ENCODE measurements at regions not wholly inside any gene's neighbourhood (a gene's known extent, or its start where the extent isn't known, plus 50 kb on each side); places are given as distances from the start of the nearest gene placed in this dataset.

- no peak for DNase-seq
- WGBS, 4 donors, result 64 to 78% (median 74%) methylated on average over 3 to 5 of the region's 5 CpGs
- H3K27ac ChIP-seq, result no peak overlapping the region
- TF ChIP-seq, protein P1, sequence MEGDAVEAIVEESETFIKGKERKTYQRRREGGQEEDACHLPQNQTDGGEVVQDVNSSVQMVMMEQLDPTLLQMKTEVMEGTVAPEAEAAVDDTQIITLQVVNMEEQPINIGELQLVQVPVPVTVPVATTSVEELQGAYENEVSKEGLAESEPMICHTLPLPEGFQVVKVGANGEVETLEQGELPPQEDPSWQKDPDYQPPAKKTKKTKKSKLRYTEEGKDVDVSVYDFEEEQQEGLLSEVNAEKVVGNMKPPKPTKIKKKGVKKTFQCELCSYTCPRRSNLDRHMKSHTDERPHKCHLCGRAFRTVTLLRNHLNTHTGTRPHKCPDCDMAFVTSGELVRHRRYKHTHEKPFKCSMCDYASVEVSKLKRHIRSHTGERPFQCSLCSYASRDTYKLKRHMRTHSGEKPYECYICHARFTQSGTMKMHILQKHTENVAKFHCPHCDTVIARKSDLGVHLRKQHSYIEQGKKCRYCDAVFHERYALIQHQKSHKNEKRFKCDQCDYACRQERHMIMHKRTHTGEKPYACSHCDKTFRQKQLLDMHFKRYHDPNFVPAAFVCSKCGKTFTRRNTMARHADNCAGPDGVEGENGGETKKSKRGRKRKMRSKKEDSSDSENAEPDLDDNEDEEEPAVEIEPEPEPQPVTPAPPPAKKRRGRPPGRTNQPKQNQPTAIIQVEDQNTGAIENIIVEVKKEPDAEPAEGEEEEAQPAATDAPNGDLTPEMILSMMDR (IDR thresholded peaks at IDR 0.05), result no peak
- no peak for TF ChIP-seq POLR2A (IDR thresholded peaks at IDR 0.05)
- no peaks in the 10 kb centered on the region for H3K27me3 ChIP-seq
- H3K9me3 ChIP-seq (replicated peaks in 1 of 3), result no peaks in the 10 kb centered on the region
- intact Hi-C loops (cut with DNase I), result no loop called here
- H3K4me3 ChIP-seq, result no peak overlapping the region
- no peaks in the 10 kb centered on the region for H3K36me3 ChIP-seq (replicated peaks in 1 of 2)
- no peaks in the 10 kb centered on the region for H3K4me1 ChIP-seq (replicated peaks in 1 of 2)
Measured at GRCh38 chr11:115695677-115696364, 191.6 kb upstream of the CADM1 start.

- 84 to 96% (median 87%) methylated on average over 2 to 3 of the region's 3 CpGs for WGBS, 4 donors
Measured at GRCh38 chr11:115693002-115693401, 188.8 kb upstream of the CADM1 start.

GRCh38 chr11:115691030-115691429 is 186.8 kb upstream of the CADM1 start:
- H3K27me3 ChIP-seq, result no peaks in the 10 kb centered on the region
- H3K36me3 ChIP-seq (replicated peaks in 1 of 2), result no peaks in the 10 kb centered on the region
- no peak for DNase-seq
- TF ChIP-seq POLR2A (IDR thresholded peaks at IDR 0.05), result no peak
- TF ChIP-seq, protein P1 (IDR thresholded peaks at IDR 0.05), result no peak
- intact Hi-C loops (cut with DNase I), result no loop called here
- no peak overlapping the region for H3K4me3 ChIP-seq
- H3K4me1 ChIP-seq (replicated peaks in 1 of 2), result no peaks in the 10 kb centered on the region
- 74 to 95% (median 83%) methylated on average over 3 of the region's 3 CpGs for WGBS, 4 donors
- no peak overlapping the region for H3K27ac ChIP-seq
- no peaks in the 10 kb centered on the region for H3K9me3 ChIP-seq (replicated peaks in 1 of 3)

More at GRCh38 chr11:115693002-115693401, 188.8 kb upstream of the CADM1 start:
- no peak for DNase-seq
- Histone ChIP-seq H3K9me3 (replicated peaks in 1 of 3) (no peaks in the 10 kb centered on the region), H3K27me3 (no peaks in the 10 kb centered on the region), H3K4me1 (replicated peaks in 1 of 2) (no peaks in the 10 kb centered on the region), H3K27ac (no peak overlapping the region), H3K4me3 (no peak overlapping the region), H3K36me3 (replicated peaks in 1 of 2) (no peaks in the 10 kb centered on the region)
- intact Hi-C loops (cut with DNase I), result no loop called here
- TF ChIP-seq POLR2A (IDR thresholded peaks at IDR 0.05), result no peak
- TF ChIP-seq, protein P1 (IDR thresholded peaks at IDR 0.05), result no peak

GRCh38 chr11:115687934-115688333 is 183.7 kb upstream of the CADM1 start:
- no peaks in the 10 kb centered on the region for H3K27me3 ChIP-seq
- DNase-seq, result no peak
- no peaks in the 10 kb centered on the region for H3K36me3 ChIP-seq (replicated peaks in 1 of 2)
- no peak for TF ChIP-seq POLR2A (IDR thresholded peaks at IDR 0.05)
- H3K4me1 ChIP-seq (replicated peaks in 1 of 2), result no peaks in the 10 kb centered on the region
- no peak overlapping the region for H3K4me3 ChIP-seq
- intact Hi-C loops (cut with DNase I), result no loop called here
- no peak overlapping the region for H3K27ac ChIP-seq
- no peaks in the 10 kb centered on the region for H3K9me3 ChIP-seq (replicated peaks in 1 of 3)
- 66 to 80% (median 72%) methylated on average over 3 to 5 of the region's 5 CpGs for WGBS, 4 donors

GRCh38 chr11:115684699-115685098 is 180.5 kb upstream of the CADM1 start:
- TF ChIP-seq POLR2A (IDR thresholded peaks at IDR 0.05), result no peak
- TF ChIP-seq, protein P1 (IDR thresholded peaks at IDR 0.05), result no peak
- no peak overlapping the region for H3K4me3 ChIP-seq
- no peaks in the 10 kb centered on the region for H3K4me1 ChIP-seq (replicated peaks in 1 of 2)
- H3K27me3 ChIP-seq, result no peaks in the 10 kb centered on the region
- no peaks in the 10 kb centered on the region for H3K36me3 ChIP-seq (replicated peaks in 1 of 2)
- intact Hi-C loops (cut with DNase I), result no loop called here
- H3K9me3 ChIP-seq (replicated peaks in 1 of 3), result no peaks in the 10 kb centered on the region
- DNase-seq, result no peak
- WGBS, 4 donors, result 64 to 84% (median 67%) methylated on average over 8 of the region's 8 CpGs
- H3K27ac ChIP-seq, result no peak overlapping the region
